MG63 (cell line): ENCODE measurements at regions not wholly inside any gene's neighbourhood (a gene's known extent, or its start where the extent isn't known, plus 50 kb on each side); places are given as distances from the start of the nearest gene placed in this dataset.

Source experiments
- DNase-seq: peaks from one replicate; pipeline ENCODE4 v3.0.0-alpha.2; 2020
- H3K27me3 ChIP-seq: fragments of 250-450 bp; sonication (Bioruptor Pico); 2 replicates; pipeline ENCODE4 v1.5.1; 2020; ENCODE audit warnings: mild to moderate bottlenecking, moderate library complexity
- H3K36me3 ChIP-seq: fragments of 250-450 bp; sonication (Bioruptor Pico); 2 replicates; pipeline ENCODE4 v1.5.1; 2020; ENCODE audit warnings: mild to moderate bottlenecking, moderate library complexity
- H3K4me3 ChIP-seq: fragments of 250-450 bp; sonication (Bioruptor Pico); 2 replicates; pipeline ENCODE4 v1.5.1; 2020; ENCODE audit warnings: mild to moderate bottlenecking, moderate library complexity
- H3K9me3 ChIP-seq: fragments of 250-450 bp; sonication (Bioruptor Pico); 2 replicates; pipeline ENCODE4 v1.5.1; 2020; ENCODE audit warnings: mild to moderate bottlenecking, moderate library complexity

DNA sequence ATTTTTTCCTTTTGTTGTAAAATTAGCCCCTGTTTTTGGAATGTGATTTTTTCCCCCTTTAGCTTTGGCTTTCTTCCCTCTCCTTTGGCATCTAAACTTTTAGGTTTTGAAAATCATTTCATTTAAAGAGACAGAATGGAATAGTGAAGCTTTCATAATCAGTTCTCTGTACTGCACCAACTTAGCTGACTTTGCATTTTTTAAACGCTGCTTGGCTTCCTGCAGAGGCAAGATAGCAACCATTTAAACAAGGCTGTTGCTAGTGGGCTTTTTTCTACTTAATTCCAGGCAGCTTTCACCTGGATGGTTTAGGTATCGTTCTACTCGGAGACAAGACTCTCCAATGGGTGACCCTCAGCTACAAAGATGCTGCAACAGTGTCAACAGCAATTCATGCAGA, 267.9 kb upstream of the PKDCC start:
- Histone ChIP-seq H3K27me3 (no peaks in the 10 kb centered on the region), H3K36me3 (no peaks in the 10 kb centered on the region), H3K9me3 (no peaks in the 10 kb centered on the region), H3K4me3 (no peak overlapping the region)
- no peak for DNase-seq

DNA sequence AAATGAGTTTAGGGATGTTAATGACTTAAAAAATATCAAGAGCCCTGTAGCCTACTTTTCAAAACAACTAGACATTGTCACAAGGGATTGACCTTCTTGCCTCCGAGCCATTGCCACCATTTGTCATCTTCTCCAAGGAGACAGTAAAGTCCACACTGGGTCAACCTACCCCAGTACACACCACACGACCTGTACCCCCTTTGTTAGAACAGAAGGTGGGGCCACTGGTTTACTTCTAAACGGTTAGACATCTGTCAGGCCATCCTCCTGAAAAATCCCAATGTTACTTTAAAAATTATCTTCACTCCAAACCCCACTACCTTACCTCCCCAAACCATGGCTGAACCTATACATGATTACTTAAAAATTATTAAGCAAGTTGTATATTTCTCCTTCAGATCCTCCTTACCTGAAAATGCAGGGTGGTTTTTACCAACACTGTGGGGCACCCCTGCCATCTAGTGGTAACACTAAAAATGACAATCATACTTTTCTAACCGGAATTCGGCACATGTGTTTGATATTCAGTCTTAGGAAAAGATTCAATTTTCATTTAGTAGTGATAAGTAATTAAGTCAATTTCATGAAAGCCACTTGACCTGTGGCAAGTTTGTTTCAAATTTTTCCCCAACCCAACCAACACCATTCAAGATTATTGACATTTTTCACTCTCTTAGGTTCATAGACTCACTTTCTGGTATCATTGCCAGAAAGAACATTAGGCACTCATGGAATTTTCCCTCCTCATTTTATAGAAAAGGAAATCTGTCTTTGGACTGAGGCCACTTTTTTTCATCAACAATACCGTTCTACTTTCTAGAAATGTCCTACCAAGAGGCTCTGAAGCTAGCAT, 265.3 kb upstream of the PKDCC start:
- DNase-seq, result no peak
- H3K27me3 ChIP-seq, result no peaks in the 10 kb centered on the region; the same call in 1 of the 2 replicates
- H3K36me3 ChIP-seq, result no peaks in the 10 kb centered on the region
- H3K4me3 ChIP-seq, result no peak overlapping the region
- H3K9me3 ChIP-seq, result no peaks in the 10 kb centered on the region

DNA sequence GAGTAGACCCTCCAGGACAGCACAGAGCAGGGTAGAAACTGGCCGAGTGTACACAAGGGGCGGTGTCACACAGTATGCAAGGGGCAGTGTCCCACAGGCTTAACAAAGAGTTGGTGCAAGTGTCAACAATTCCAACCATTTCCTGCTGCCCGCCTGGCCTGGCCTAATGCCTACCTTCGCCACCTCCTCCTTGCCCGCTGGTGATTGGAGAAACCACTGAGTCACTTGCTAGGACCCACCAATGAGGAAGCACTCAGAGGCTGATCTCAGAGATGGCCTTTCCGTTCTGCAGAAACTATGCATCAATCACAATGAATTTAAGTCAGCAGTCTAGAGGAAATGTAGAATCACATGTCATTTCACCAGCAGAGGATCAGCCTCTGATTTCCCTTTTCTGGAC, 263.3 kb upstream of the PKDCC start:
- no peaks in the 10 kb centered on the region; the same call in 1 of the 2 replicates for H3K27me3 ChIP-seq
- no peaks in the 10 kb centered on the region for H3K9me3 ChIP-seq
- H3K4me3 ChIP-seq, result no peak overlapping the region
- no peak for DNase-seq
- H3K36me3 ChIP-seq, result no peaks in the 10 kb centered on the region

DNA sequence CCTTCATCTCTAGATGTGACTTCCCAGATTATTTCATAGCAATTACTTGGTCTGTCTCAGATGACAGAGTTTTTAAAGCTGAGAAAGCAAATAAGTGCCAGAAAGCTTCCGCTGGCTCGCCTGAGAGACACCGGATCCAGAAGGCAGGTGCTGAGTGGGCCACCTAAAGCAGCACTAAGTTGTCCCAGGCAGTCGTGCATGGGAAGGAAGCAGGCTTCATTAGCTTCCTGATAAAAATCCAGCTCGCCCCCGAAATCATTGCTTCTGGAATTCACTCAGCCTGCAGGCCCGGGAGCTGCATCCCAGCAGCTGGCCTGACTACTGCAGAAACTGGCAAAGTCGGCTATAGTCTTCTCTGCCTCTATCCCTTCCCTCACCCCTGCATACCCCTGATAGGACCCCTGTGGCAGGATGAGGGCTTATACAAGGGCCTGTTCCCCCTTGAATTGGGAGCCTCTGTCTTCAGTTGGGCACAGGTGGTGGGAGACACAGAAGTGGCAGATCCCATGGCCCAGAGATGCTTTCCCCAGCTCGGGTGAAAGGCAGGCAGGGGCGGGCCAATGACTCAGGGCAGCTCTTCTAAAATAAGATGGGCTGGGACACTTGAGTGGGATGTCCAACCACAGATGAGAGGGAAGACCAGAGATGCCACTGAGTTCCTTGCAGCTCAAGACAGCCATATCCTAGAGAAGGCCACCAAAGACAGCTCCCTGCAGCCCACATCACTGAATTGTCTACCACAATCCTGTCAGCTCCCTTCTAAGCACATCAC, 262.4 kb upstream of the PKDCC start:
- Histone ChIP-seq H3K36me3 (no peaks in the 10 kb centered on the region), H3K4me3 (no peak overlapping the region), H3K27me3 (no peaks in the 10 kb centered on the region; the same call in 1 of the 2 replicates), H3K9me3 (no peaks in the 10 kb centered on the region)
- no peak for DNase-seq

DNA sequence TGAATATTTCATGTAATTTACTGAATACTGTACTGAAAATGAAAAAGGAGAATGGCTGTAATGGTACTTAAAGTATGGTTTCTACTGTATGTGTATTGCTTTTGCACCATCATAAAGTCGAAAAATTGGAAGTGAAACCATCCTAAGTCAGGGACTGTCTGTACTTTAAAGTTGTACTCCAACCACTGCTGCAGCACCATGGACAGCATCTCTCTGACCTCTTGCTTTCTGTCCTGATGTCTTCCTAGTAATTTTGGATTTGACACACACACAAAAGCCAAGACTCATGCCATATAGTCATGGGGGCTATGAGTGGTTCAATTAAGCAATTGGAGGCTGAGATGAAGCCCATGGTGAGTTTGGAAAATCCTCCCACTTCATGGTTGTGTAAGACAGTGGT, 256.3 kb upstream of the PKDCC start:
- Histone ChIP-seq H3K4me3 (no peak overlapping the region), H3K36me3 (no peaks in the 10 kb centered on the region), H3K27me3 (peaks cover 2% of the 10 kb centered on the region; the same call in 1 of the 2 replicates), H3K9me3 (no peaks in the 10 kb centered on the region)
- peak; percentile 8 for DNase-seq

DNA sequence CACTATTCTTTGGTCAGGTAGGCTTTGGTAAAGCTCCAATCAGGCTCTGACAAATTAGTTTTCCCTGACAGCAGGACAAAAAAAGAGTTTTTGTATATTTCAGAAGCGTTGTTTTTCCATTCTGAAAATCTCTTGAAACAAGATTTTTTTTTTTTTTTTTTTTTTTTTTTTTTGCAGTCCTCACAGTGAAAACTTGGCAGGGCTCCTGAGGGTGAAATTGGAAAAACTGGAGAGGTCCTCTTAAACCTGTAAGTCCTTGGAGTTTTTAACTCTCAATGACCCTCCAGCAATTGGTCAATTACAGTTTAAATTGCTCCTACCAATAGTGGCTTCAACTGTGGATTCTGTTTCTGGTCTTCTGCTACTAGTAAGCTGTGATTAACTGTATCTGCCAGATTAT, 244.5 kb upstream of the PKDCC start:
- no peak overlapping the region for H3K4me3 ChIP-seq
- H3K36me3 ChIP-seq, result no peaks in the 10 kb centered on the region
- DNase-seq, result no peak
- peaks cover 2% of the 10 kb centered on the region; the same call in 1 of the 2 replicates for H3K27me3 ChIP-seq
- peaks cover 4% of the 10 kb centered on the region; the same call in 1 of the 2 replicates for H3K9me3 ChIP-seq

DNA sequence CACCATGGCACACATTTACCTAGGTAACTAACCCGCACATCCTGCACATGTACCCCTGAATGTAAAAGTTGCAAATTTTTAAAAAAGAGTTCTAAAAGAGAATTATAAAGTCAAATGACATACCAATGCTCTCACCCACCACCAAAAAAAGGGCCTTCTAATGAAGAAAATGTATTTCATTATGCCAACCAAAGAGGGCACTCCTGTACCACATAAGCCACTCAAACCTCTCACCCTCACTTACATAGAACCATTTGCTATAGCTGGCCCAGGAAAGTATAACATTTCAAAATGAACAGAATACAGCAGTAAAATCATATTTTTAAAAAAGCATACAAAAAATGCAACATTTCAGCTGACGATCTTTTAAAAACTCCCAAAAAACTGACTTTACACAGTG, 241.5 kb upstream of the PKDCC start:
- no peak for DNase-seq
- Histone ChIP-seq H3K36me3 (no peaks in the 10 kb centered on the region), H3K9me3 (peaks cover 1% of the 10 kb centered on the region; the same call in 1 of the 2 replicates), H3K27me3 (peaks cover 3% of the 10 kb centered on the region; the same call in 1 of the 2 replicates), H3K4me3 (no peak overlapping the region)

DNA sequence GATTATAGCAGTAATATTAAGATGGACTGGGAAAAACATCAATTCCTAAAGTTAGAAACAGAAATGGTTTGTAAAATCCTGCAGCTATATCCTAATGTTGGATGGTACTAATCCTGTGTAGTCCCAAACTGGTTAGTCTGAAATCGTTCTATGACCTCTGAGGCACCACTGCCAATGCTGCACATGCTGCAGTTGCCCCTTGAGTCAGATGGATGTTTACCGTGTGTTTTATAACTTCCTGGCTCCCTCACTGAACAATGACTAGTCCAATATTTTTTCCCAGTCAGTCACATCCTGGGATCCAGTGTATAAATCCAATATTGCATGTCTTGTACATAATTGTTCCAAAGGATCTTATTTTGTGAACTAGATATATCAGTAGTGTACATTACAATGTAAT, 226.7 kb upstream of the PKDCC start:
- peaks cover 16% of the 10 kb centered on the region for H3K27me3 ChIP-seq
- no peak overlapping the region for H3K4me3 ChIP-seq
- H3K36me3 ChIP-seq, result no peaks in the 10 kb centered on the region
- DNase-seq, result no peak
- peaks cover 3% of the 10 kb centered on the region; the same call in 1 of the 2 replicates for H3K9me3 ChIP-seq

DNA sequence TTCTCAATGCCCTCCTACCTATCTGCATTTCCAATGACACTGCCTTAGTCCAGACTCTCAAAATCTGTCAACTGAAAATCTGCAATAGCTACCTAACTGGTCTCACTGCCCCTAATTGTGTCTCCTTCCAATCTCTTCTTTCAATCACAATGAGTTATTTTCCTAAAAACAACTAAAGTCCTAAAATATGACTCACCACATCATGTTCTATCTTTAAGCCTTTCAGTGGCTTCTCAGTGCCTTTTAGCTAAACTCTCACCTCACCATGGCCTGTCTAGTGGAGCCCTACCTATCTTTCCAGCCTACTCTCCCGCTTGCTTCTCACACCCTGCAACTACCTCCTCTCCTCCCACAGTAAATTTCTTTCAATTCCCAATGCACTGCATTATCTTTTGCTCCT, 220.9 kb upstream of the PKDCC start:
- no peaks in the 10 kb centered on the region for H3K36me3 ChIP-seq
- no peaks in the 10 kb centered on the region for H3K9me3 ChIP-seq
- no peak overlapping the region for H3K4me3 ChIP-seq
- DNase-seq, result no peak
- peaks cover 25% of the 10 kb centered on the region for H3K27me3 ChIP-seq

DNA sequence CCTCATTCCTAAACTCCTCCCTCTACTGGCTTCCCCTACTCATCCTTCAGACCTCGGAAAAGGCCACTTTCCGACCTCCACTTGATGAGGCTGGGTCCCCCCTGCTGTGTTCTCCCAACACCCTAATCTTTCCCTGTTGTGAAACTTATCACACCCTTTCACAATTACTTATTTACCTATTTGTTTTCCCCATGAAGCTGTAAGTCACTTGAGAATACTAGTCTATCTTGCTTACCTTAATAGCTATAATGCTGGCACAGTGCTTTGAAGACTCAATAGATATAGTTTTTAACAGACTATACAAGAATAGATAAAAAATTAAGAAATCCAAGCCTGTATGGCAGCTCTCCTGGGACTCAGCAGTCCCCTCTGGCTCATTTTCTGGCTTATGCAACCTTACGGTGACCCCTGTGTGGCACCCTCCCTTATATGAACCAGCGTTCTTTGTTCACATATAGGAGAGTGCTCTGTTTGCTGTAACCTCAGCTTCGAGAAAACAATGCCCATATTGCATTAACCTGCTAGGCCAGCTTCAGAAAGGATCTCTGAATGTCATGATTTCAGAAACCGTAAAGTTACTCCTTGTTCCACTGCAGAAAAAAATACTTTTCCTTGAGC, 220.4 kb upstream of the PKDCC start:
- H3K27me3 ChIP-seq, result peaks cover 24% of the 10 kb centered on the region
- no peaks in the 10 kb centered on the region for H3K9me3 ChIP-seq
- H3K4me3 ChIP-seq, result no peak overlapping the region
- no peaks in the 10 kb centered on the region for H3K36me3 ChIP-seq
- no peak for DNase-seq

DNA sequence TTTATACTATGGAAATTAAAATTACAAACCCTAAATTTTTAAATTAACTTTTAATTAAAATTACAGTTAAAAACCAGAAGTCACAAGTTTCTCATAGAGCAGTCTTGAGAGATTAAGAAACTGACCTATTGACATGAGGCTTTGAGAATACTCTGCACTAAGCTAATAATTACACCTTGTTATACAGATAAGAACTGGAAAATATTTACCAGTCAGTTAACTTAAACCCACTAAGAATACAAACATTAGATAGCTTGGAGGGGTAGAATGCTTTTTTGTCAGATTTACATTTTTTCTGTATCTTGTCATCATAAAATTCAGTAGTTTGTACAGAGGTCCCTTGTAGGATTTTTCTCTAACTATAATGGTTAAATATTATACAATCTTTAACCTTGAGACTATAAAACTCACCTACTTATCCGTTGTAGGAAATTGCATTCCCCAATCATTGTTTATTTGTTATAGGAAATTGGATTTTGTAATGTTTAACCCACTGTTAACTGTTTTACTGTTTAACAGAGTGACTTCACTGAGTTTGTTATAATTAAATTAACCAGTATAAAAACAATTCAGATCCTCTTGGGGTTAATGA, 219.7 kb upstream of the PKDCC start:
- no peaks in the 10 kb centered on the region for H3K36me3 ChIP-seq
- H3K27me3 ChIP-seq, result peaks cover 21% of the 10 kb centered on the region
- H3K4me3 ChIP-seq, result no peak overlapping the region
- DNase-seq, result no peak
- no peaks in the 10 kb centered on the region for H3K9me3 ChIP-seq

DNA sequence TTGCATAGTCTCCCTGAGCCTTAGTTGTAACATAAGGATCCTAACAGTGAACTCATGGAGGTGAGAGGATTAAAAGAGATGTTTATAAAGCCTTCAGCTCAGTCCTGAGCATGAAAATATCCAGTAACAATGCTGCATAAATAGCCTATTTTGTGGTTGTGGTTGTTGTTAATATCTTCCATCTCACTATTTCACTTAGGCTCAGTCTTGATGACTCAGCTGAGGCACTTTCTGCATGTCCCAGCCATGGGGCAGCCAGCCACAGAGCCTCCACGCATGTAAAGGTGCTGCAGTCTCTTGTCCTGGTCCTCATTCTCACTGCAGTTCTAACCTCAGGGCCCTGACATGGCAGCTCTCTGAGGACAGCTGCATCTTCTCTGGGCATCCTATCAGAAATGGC, 218.8 kb upstream of the PKDCC start:
- Histone ChIP-seq H3K27me3 (peaks cover 19% of the 10 kb centered on the region), H3K4me3 (no peak overlapping the region), H3K36me3 (no peaks in the 10 kb centered on the region), H3K9me3 (no peaks in the 10 kb centered on the region)
- no peak for DNase-seq

DNA sequence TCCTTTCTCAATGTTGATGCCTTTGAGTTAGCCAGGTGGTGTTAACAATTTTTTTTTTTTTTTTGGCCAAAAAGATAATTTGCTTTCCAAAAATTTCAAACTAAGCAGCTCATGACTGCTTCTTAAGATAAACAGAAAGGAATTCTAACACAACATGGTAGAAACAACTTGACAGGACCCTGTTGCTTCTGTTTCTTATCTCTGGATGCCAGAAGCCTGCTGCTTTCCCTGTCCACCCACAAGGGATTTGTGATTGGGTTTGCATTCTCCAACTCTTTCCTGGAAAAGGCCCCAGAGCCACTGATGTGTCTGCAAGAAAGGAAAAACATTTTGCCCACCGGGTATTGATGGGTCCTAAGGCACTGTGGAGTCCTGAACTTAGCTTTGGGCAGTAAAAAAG, 217.2 kb upstream of the PKDCC start:
- DNase-seq, result no peak
- no peaks in the 10 kb centered on the region for H3K9me3 ChIP-seq
- no peak overlapping the region for H3K4me3 ChIP-seq
- H3K27me3 ChIP-seq, result peaks cover 19% of the 10 kb centered on the region
- H3K36me3 ChIP-seq, result no peaks in the 10 kb centered on the region

DNA sequence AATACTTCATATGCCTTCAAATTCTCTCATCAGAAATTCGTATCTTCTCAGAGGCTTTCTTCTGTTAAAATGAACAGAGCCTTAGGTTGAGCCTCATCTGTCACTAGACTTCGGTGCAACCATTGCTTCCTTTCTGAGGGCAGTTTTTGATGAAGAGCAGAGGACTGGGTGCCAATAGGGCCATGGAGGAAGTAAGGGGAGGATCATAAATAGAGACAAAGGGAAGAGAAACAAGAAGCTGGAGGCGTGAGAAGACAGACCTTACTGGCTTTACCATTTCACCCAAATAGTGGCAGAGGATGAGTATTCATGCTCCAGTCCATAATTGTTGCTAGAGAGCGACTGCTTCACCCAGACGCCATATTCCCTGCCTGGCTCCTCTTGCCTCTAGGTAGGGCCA, 215.6 kb upstream of the PKDCC start:
- no peak for DNase-seq
- H3K4me3 ChIP-seq, result no peak overlapping the region
- peaks cover 17% of the 10 kb centered on the region for H3K27me3 ChIP-seq
- no peaks in the 10 kb centered on the region for H3K9me3 ChIP-seq
- H3K36me3 ChIP-seq, result no peaks in the 10 kb centered on the region

DNA sequence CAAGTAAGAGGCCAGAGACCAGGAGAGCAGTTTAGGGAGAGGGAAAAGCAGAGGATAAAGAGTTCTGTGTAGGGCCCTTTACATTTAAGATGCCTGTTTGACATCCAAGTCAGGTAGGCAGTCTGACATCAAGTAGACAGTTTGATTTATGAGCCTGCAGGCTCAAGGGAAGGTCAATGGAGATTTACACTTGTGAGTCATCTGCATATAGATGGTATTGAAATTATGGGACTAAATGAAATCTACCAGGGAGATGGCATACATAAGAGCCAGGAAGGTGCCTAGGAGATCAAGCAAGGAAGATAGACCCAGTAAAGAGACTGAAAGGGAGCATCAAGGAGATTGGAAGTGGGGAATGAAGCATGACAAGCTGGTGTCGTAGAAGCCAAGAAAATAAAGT, 212.4 kb upstream of the PKDCC start:
- Histone ChIP-seq H3K9me3 (no peaks in the 10 kb centered on the region), H3K27me3 (peaks cover 11% of the 10 kb centered on the region), H3K36me3 (no peaks in the 10 kb centered on the region), H3K4me3 (no peak overlapping the region)
- no peak for DNase-seq

DNA sequence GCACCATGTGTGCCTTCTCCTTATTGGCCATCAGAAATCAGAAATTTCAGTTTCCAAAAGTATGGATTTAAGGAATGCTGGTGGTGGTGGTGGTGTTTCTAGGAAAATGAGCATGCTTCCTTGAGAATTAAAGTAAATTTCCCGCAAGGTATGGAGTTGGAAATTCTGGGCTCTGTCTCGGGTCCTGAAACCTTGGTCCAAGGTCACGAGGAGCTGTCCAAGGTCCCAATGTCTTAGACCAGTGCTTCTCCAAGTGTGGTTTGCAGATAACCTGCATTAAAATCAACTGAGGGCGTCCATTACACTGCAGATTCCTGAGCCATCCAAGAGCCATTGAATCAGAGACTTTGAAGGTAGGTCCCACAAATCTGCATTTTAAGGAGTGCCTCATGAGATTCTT, 210.9 kb upstream of the PKDCC start:
- Histone ChIP-seq H3K36me3 (no peaks in the 10 kb centered on the region), H3K9me3 (no peaks in the 10 kb centered on the region), H3K4me3 (no peak overlapping the region), H3K27me3 (peaks cover 7% of the 10 kb centered on the region)
- DNase-seq, result peak; percentile 8

DNA sequence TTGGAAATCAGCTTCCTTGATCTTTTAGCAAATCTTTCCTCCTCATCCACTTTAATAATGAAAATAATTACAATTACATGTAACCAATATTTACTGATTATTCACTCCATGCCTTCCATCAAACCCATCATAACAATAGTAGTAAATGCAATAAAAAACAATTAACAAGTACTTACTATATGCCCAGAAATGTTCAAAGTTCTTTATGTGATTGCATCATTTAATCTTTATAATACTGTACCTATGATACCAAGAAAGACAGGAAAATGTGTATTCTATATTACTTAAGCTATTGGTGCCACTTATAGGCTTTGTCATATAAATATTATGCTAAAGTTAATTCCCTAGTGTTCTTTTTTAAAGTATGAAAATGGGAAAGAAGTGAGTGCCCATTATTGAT, 210.2 kb upstream of the PKDCC start:
- H3K27me3 ChIP-seq, result peaks cover 1% of the 10 kb centered on the region
- H3K4me3 ChIP-seq, result no peak overlapping the region
- no peaks in the 10 kb centered on the region for H3K36me3 ChIP-seq
- no peaks in the 10 kb centered on the region for H3K9me3 ChIP-seq
- no peak for DNase-seq
